GM21360 (cell line): ENCODE measurements at regions not wholly inside any gene's neighbourhood (a gene's known extent, or its start where the extent isn't known, plus 50 kb on each side); places are given as distances from the start of the nearest gene placed in this dataset.

Experiments used
- ATAC-seq: cut with Tn5 transposase; IDR thresholded peaks from one replicate; pipeline ENCODE4 v1.9.1; 2021; ENCODE audit warnings: mild to moderate bottlenecking, moderate library complexity; ENCODE audit not compliant: unreplicated experiment

DNA sequence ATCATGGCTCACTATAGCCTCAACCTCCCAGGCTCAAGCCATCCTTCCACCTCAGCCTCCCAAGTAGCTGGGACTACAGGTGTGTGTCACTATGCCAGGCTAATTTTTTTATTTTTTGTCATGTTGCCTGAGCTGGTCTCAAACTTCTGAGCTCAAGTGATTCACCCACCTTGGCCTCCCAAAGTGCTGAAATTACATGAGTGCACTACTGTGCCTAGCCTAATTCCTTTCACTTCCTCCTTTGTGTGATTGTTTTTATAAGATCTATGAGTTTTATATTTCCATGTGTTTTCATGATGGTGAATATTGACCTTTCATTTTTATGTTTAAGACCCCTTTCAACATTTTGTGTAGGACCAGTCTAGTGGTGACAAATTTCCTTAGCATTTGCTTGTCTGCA is 55.2 kb upstream of the IL12B start:
- ATAC-seq, result no peak

DNA sequence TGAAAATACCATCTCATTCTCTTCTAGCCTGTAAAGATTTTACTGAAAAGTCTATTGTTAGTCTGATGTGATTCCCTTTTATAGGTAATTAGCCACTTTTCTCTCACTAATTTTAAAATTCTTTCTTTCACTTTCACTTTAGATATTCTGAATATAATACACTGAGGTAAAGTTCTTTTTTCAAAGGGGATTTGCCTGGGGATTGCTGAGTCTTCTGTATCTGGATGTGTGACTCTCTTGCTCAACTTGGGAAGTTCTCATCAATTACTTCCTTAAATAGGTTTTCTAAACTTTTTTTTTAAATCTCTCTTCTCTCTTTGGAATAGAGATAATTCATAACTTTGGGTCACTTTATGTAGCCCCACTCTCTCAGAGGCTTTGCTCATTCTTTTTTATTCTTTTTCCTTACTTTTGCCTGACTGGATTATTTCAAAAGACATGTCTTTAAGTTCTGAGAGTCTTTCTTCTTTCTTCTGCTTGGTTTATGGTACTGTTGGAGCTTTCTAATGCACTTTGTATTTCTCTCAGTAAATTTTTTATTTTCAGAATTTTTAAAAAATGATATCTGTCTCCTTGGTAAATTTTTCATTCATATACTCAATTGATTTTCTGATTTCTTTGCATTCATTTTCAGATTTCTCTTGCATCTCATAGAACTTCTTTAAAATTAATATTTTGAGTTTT is 55.9 kb upstream of the IL12B start:
- ATAC-seq, result no peak

DNA sequence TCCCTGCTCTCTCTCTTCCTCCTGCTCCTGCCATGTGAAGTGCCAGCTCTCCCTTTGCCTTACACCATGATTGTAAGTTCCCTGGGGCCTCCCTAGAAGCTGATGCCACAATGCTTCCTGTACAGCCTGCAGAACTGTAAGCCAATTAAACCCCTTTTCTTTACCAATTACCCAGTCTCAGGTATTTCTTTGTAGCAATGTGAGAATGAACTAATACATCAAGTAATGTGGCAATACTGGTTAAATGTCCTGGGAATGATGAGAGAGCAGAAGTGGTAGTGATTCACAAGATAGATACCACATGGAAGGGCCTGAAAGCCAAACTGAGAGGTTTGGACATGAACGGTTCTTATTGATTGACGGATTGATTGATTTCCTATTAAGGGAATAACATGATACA is 62.6 kb upstream of the IL12B start:
- ATAC-seq, result no peak

DNA sequence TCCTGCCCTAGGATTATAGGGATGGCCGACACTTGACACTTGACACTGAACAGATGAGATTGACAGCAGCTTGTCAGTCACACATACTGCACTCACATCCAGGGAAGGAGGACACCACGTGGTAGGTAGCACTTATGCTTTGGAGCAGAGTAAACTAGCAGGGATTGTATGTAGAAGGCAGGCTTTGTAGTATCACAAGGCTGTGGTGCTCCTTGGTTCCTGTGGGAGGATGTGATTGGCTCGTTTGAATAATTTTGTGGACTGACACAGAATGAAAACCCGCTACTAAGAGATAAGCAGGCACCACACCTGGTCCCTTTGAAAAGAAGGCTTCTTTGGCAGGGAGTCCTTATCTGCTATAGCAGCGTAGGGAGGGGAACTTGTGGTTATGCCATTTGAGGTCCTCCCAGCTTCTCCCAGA is 63.6 kb upstream of the IL12B start:
- ATAC-seq, result no peak

DNA sequence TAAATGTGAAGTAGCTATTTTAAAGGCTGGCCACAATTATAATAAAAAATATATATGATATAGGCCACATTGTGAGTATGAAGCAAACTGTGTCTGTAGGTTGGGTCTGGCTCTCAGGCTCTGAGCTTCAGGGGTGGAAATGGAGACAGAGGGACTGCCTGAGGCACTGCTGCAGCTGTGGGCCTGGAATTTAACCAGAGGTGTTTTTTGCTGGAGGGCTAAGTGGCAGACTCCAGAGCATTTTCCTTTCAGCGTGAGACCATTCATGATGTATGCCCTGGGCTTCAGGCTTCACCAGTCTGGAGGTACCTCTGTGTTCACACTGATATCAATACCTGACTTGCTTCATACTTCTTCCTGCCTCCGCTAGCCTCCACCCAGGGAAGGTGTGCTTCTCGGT is 64.9 kb upstream of the IL12B start:
- ATAC-seq, result no peak

DNA sequence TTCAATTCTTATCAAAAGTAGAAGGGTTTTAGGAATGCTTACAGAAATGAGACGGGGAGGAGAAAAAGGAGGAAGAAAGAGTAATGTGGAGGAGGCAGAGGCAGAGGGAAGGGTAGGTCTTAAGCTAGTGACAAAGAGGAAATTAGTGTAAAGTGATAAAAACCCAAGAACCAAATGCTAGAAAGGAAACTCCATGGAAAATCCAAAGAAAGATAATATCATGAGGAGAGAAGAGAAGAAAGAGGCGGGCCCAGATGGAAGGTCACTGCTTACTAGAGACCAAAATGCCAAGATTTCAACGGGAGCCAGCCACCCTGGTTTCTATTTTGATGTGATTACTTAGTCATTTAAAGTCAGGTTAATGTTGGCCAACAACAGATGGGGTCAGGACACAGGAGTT is 68.6 kb upstream of the IL12B start:
- no peak for ATAC-seq

DNA sequence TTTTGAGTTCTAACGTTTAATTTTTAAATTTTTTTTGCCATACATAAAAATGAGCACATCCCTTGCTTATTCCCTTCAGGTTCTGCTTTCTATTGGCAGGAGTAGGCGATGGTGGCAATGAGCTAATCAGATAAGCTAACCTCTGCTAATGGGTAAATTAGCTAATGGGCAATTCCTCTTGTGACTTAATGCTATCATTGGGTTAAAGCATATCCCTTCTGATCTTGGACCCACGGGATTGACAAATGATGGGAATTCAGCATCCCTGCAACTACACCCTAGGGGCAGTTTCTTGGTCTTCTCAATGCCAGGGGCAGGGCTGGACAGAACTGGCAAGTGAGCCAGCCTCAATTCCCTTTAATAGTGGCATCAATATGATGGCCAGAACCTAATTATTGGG is 70.2 kb upstream of the IL12B start:
- ATAC-seq, result no peak

DNA sequence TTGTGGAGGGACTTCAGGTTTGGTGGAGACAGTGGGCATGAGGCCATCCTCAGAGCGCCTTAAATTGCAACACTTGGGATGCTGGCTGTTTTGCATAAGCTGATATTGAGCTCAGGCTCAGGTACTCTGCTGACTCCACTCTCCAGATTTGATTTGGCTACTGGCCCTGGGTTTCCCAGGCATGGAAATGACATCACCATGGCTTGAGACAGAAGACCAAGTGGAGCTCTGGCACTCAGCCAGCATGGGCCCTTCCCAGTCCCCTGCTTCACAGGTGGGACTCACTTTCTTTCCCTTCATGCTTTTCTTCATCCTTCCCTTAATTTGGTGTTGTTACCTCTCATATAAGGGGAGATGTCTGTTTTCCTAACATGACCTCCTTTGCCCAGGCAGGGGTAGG is 72.0 kb upstream of the IL12B start:
- no peak for ATAC-seq

DNA sequence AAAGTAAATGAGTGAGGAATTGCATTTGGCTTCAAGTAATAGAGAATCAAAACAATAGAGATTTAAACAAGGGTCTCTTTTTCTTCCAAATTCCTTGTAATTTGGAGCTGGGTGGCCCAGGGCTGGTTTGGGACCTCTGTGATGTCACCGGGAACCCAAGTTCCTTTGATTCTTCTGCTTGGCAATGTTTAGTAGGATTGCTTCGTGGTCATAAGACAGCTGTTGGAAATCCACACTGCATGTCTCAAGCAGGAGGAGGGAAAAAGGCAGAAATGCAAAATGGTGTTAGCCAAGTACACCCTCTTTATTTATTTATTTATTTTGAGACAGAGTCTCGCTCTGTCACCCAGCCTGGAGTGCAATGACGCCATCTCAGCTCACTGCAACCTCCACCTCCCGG is 72.6 kb upstream of the IL12B start:
- ATAC-seq, result no peak

DNA sequence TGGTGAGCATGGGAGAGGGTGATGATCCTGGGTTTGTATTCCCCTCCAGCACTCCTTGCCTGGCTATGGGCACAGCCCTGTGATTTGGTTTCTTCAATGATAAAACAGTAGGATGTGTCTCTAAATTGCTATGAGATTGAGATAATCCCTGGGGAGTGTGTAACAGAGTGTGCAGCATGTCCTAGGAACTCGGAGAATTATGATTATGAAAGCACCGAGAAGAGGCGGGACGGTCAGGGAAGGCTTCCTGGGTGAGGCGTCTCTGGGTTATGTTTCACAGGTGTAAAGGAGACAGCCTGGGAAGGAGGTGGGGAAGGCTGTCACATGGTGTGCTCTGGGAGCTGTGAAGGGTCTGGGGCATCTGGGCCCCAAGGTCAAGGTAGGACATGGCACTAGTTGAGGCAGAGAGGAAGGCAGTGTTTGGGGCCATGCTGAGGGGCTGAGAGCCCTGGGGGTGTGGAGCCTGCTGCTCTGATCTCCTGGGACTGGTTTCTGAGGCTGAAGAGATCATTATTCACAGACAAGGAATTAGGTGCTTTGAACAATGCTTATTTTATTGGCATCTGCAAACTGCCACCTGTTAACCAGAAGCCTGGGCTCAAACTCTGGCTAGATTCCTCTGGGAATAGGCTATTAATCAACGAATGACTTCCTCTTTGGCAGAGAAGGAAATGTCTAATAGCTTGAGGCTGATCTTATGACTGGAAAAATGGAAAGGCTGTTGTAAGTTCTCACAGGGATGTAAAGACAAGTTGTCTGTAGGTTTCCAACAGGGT is 73.8 kb upstream of the IL12B start:
- ATAC-seq, result no peak

DNA sequence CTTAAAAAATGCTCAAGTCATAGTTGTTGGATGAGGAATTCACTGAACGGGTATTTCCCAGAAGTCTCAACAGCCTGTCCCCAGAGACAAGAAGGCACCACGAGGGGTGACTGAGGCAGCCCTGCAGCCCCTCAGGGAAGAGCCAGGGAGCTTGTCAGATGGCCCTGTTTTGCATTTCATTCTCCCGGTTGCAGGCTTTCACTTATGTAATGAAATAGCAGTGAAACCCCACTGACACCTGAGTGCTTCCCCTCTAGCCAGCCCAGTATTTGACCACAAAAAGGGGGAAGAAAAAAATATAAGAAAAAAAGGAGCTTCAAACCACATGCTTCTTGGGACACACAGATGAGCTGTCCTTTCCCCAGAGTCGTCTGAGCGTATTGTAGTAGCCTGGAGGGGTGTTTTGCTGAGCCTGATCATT is 75.3 kb upstream of the IL12B start:
- peak; percentile 81 for ATAC-seq

DNA sequence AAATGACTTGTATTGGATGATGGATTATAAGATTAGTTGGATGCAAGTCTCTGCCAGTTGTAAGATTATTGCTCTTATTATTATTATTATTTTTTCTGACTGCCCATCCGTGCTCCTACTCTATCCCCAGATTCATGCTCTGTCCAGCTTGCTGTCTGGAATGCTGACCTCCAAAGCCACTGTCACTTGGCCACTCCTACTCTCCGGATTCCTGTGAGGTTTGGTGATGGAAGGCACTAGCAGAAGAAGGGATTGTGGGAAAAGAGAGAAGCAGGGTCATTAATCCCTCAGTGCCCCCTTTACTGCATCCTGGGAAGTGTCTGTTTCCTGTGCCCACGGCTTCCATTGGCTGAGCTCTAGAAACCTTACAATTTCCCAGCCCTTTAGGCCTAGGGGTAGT is 76.3 kb upstream of the IL12B start:
- no peak for ATAC-seq

DNA sequence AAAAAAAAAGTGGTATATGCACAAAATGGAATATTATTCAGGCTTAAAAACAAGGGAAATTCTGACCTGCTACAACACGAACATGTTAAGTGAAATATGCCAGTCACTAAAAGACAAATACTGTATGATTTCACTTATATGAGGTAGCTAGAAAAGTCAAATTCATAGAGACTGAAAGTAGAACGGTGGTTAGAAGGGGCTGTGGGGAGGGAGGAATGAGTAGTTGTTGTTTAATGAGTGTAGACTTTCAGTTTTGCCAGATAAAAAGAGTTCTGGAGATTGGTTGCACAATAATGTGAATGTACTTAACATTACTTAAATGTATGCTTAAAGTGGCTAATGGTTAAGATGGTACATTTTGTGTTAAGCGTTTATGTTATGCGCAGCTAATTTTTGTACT is 79.5 kb upstream of the IL12B start:
- peak; percentile 40 for ATAC-seq

DNA sequence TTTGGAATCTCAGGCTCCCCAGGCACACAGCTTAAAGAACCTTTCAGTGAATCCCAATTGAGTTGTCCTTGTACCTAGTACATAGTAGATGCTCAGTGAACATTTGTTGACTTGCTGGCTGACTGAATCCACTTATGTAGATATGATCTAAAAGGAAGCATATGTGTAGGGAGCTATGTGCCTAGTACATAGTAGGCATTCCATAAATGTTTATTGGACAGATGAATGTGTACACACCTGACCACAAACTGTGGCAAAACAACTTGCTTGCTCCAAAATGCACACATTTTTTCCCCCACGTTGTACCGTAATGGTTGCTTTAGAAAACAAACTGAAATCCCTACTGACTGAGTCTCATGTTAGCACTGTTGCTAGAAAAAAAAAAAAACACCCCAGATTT is 80.2 kb upstream of the IL12B start:
- no peak for ATAC-seq

DNA sequence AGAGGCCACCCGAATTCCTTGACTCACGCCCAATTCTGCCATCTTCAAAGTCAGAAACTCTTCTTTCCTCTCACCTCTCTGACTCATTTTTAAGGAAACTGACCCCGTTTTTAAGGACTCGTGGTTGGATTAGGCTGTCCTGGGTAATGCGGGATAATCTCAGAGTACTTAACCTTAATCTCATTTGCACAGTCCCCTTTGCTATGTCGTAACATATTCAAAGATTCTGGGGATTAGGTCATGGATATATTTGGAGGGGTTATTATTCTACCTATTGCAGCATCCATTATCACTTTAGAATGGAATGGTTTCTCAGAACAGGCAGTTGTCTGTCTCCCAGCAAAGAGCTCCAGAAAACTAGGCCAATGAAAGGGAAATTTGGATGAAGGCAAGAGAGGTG is 80.8 kb upstream of the IL12B start:
- no peak for ATAC-seq

DNA sequence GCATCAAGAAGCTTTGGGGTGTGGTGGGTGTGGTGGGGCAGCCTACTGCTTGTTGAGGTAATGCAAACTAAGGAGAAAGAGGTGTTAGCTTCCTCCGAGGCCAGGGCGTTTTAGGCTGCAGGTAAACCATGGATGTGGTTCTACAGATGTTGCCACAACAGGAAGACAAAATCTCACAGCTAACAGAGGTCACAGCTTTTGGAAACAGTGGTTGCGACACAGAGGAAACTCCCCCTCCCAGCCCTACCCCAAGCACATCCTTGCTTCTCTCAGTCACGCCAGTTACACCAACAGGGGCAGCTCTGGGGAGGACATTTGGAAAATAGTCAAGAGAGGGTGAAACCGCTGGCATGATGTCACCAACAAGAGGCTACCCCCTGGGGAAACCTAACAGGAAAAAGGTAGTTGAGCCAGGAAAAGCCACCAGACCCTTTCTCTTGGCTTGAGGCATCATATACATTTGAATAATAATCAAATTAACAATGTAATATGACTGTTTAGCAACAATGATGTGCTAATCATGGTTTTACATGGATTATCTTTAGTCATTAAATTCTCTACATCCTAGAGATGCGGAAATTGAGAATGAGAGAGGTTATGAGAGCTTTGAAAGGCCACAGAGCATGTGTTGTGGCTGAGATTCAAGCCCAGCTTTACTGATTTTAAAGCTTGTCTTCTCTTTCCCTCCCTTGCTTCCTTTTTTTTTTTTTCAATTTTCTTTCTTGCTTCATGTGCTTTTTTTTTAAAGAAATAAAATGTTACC is 82.2 kb upstream of the IL12B start:
- ATAC-seq, result peak; percentile 48

DNA sequence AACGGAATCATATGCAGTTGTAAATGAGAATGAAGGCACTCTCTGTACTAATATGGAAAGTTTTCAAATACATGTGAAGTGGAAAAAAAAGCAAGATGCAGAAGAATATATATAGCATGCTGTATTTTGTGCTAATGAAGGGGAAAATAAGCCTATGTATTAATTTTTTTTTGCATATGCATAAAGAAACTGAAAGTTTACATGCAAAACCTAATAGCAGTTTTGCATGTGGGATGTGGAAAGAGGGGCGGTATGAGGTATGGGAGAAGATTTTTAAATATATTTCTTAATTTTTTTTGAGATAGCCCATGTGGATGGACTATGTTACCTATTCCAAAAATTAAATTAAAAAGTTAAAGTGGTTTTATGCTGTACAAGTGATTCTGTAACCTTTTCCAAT is 83.7 kb upstream of the IL12B start:
- no peak for ATAC-seq

DNA sequence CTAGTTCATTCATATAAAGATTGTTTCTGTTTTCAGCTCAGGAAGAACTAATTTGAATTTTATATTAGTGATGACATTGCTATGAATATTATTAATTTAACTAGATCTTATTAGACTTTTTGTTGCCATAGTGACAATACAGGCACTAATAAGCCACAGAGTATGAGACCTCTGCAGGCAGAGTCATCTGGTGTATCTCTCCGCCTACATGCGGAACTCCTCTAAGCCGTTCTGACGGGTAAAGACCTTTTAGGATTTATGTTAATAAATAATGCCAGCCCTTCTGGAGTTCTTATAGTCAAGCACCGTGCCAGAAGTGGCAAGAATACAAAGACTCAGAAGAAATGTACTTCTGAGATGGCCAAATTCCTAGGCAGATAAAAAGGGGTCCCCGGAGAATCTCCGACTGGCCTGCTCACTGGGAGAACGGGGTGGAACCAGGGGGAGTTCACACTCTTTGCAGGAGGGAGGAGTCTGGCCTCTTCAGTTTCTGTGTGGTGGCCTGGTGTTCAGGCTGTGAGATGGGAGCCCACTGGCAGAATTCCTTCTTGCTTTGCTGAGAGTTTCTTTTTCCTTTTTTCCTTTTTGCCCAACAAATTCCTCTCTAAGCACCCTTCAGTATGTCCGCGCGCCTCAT is 85.1 kb upstream of the IL12B start:
- no peak for ATAC-seq

DNA sequence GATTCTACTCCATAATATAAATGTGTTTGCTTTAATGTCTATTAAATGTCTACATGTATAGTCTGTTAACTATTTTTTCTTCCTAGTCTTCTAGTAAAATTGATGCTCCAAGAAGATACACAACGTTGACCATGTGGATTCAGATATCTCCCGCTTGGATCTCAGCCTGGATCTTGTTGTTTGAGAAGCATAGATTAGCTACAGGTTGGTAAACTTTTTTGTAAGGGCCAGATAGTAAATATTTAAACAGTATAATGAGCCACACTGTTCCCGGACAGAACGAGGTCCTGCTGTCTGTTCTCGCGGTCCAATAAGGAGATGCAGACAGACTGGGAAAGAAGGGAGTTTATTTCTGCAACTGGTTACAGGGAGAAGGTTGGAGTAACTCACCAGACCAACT is 86.2 kb upstream of the IL12B start:
- no peak for ATAC-seq

DNA sequence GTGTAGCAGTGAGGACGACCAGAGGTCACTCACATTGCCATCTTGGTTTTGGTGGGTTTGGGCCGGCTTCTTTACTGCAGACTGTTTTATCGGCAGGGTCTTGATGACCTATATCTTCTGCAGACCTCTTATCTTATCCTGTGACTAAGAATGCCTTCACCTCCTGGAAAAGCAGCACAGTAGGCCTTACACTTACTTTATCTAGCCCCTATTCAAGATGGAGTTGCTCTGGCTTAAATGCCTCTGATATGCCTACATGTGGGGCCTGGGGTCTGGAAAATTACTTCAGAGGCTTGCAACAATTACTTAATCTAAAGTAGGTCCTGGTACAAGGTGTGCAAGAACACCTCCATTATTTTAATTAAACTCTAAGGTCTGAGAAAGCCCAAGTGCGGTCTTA is 86.9 kb upstream of the IL12B start:
- ATAC-seq, result no peak

DNA sequence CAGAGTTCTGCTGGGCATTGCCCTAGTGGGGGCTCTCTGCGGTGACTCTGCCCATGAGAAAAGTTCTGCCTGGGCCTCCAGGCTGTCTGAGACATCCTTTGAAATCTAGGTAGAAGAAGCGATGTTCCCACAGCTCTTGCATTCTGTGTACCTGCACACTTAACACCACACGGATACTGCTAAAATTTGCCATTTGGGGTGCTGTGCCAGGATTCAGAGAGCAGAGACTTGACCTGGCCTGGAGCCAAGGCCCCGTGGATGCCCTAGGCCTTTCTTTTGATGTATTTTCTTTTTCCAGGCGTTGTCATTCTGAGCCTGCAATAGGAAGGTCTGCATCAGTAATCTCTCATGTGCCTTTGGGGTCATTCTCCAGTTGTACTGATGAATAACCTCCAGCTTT is 89.3 kb upstream of the IL12B start:
- no peak for ATAC-seq

DNA sequence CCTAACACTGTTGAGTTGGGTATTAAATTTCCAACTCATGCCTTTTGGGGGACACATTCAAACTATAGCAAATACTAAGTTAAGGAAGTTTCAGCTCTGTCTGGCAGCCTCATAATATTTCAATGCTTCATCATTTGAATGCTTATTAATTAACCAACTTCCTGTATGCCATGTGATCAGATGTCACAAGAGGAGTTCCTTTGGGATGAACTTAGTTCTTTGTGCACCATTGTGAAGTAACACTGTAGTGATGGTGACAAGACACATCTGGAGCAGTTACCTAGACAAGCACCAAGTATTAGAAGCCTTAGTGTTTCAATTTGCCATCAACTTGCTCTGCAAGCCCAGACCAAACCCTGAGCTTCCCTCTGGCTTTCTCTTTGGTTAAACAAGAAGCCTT is 90.7 kb upstream of the IL12B start:
- no peak for ATAC-seq
